ENCODE measurements at regions not wholly inside any gene's neighbourhood (a gene's known extent, or its start where the extent isn't known, plus 50 kb on each side); places are given as distances from the start of the nearest gene placed in this dataset.

GRCh38 chr9:90112788-90113187 lies 508.0 kb downstream of the GADD45G start:
- intact Hi-C loops (cut with DNase I): no loop called here
- no peaks in the 10 kb centered on the region for H3K27me3 ChIP-seq (replicated peaks; ENCODE audit: insufficient read depth)
- WGBS: 70% methylated on average over 4 of the region's 4 CpGs
- DNase-seq (ENCODE audit: low spot score): no peak
- H3K4me1 ChIP-seq (replicated peaks): no peaks in the 10 kb centered on the region
- no peak overlapping the region for H3K4me3 ChIP-seq
- H3K9me3 ChIP-seq: no peaks in the 10 kb centered on the region
- TF ChIP-seq POLR2AphosphoS5 (IDR thresholded peaks at IDR 0.05) (no peak), CTCF (IDR thresholded peaks at IDR 0.05) (no peak), POLR2A (IDR thresholded peaks at IDR 0.05) (no peak)
- no peaks in the 10 kb centered on the region for H3K36me3 ChIP-seq
- H3K27ac ChIP-seq: no peak overlapping the region

- intact Hi-C loops (cut with DNase I): no loop called here
- Histone ChIP-seq H3K4me3 (no peak overlapping the region), H3K4me1 (replicated peaks) (no peaks in the 10 kb centered on the region), H3K27me3 (replicated peaks; ENCODE audit: insufficient read depth) (no peaks in the 10 kb centered on the region), H3K9me3 (no peaks in the 10 kb centered on the region), H3K36me3 (no peaks in the 10 kb centered on the region), H3K27ac (no peak overlapping the region)
- no peak for DNase-seq (ENCODE audit: low spot score)
- 87% methylated on average over 4 of the region's 4 CpGs for WGBS
- TF ChIP-seq POLR2A (IDR thresholded peaks at IDR 0.05) (no peak), CTCF (IDR thresholded peaks at IDR 0.05) (no peak), POLR2AphosphoS5 (IDR thresholded peaks at IDR 0.05) (no peak)
These were observed 510.0 kb downstream of the GADD45G start for GRCh38 chr9:90114641-90115425.

DNA sequence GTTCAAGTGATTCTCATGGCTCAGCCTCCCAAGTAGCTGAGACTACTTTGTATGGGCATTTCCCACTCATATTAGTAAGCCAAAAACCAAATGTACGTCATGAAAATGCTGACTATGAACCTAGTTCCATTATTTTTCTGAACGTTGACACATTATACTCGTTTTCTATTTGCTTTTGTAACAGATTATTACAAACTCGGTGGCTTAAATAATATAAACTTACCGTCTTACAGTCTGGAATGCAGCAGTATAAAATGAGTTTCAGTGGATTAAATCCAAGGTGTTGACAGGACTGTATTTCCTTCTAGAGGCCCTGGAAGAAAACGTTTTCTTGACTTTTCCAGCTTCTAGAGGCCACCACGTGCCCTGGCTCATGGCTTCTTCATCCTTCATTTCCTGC lies 517.0 kb downstream of the GADD45G start:
- TF ChIP-seq POLR2AphosphoS5 (IDR thresholded peaks at IDR 0.05) (no peak), CTCF (IDR thresholded peaks at IDR 0.05) (no peak)
- no peaks in the 10 kb centered on the region for H3K9me3 ChIP-seq
- H3K36me3 ChIP-seq: no peaks in the 10 kb centered on the region
- H3K4me1 ChIP-seq (replicated peaks): no peaks in the 10 kb centered on the region
- 48% methylated on average over 7 of the region's 7 CpGs for WGBS
- no peak overlapping the region for H3K4me3 ChIP-seq
- no peak for DNase-seq (ENCODE audit: low spot score)
- intact Hi-C loops (cut with DNase I): no loop called here
- no peak overlapping the region for H3K27ac ChIP-seq
- H3K27me3 ChIP-seq (replicated peaks; ENCODE audit: insufficient read depth): no peaks in the 10 kb centered on the region

GRCh38 chr9:90124961-90125360 lies 517.7 kb downstream of the DIRAS2 start:
- intact Hi-C loops (cut with DNase I): no loop called here
- no peaks in the 10 kb centered on the region for H3K27me3 ChIP-seq (replicated peaks; ENCODE audit: insufficient read depth)
- TF ChIP-seq POLR2A (IDR thresholded peaks at IDR 0.05): no peak
- TF ChIP-seq CTCF (IDR thresholded peaks at IDR 0.05): no peak
- TF ChIP-seq POLR2AphosphoS5 (IDR thresholded peaks at IDR 0.05): no peak
- no peak overlapping the region for H3K4me3 ChIP-seq
- 67% methylated on average over 1 of the region's 1 CpG for WGBS
- no peak for DNase-seq (ENCODE audit: low spot score)
- no peaks in the 10 kb centered on the region for H3K4me1 ChIP-seq (replicated peaks)
- H3K9me3 ChIP-seq: no peaks in the 10 kb centered on the region
- no peaks in the 10 kb centered on the region for H3K36me3 ChIP-seq
- H3K27ac ChIP-seq: no peak overlapping the region

- TF ChIP-seq CTCF (IDR thresholded peaks at IDR 0.05) (no peak), POLR2A (IDR thresholded peaks at IDR 0.05) (no peak), POLR2AphosphoS5 (IDR thresholded peaks at IDR 0.05) (no peak)
- H3K9me3 ChIP-seq: no peaks in the 10 kb centered on the region
- intact Hi-C loops (cut with DNase I): no loop called here
These were observed 514.7 kb downstream of the DIRAS2 start for GRCh38 chr9:90127923-90128322.

More at GRCh38 chr9:90127923-90128322, 514.7 kb downstream of the DIRAS2 start:
- Histone ChIP-seq H3K27ac (no peak overlapping the region), H3K36me3 (no peaks in the 10 kb centered on the region), H3K4me1 (replicated peaks) (no peaks in the 10 kb centered on the region), H3K4me3 (no peak overlapping the region), H3K27me3 (replicated peaks; ENCODE audit: insufficient read depth) (no peaks in the 10 kb centered on the region)
- no peak for DNase-seq (ENCODE audit: low spot score)
- WGBS: 88% methylated on average over 5 of the region's 5 CpGs
